ENCODE measurements at regions not wholly inside any gene's neighbourhood (a gene's known extent, or its start where the extent isn't known, plus 50 kb on each side); places are given as distances from the start of the nearest gene placed in this dataset.

- H3K27me3 ChIP-seq (ENCODE audit: insufficient read depth, low read depth): no peaks in the 10 kb centered on the region
- H4K20me1 ChIP-seq (ENCODE audit: insufficient read depth): no peaks in the 10 kb centered on the region
- H3K79me2 ChIP-seq (ENCODE audit: insufficient read depth, low read depth): no peaks in the 10 kb centered on the region
- peak overlapping the region; percentile 17; the same call in 1 of the 2 replicates for H2AFZ ChIP-seq (ENCODE audit: low read depth)
- peak overlapping the region; percentile 68 for H3K4me2 ChIP-seq
- no peak overlapping the region for H3K4me3 ChIP-seq (IDR thresholded peaks at IDR 0.05; ENCODE audit: insufficient read depth, low read depth, low read length)
- H3K36me3 ChIP-seq (ENCODE audit: insufficient read depth): no peaks in the 10 kb centered on the region
- peak overlapping the region; percentile 20; the same call in 1 of the 2 replicates for H3K9ac ChIP-seq
- H3K4me1 ChIP-seq (ENCODE audit: low read depth, poor library complexity, severe bottlenecking): peaks cover 44% of the 10 kb centered on the region
- peak overlapping the region; percentile 62 for H3K27ac ChIP-seq
- TF ChIP-seq CTCF (conservative IDR thresholded peaks at IDR 0.05; ENCODE audit: low read depth, low read length): no peak
Observed at GRCh38 chr2:174664084-174664759, 66.6 kb upstream of the WIPF1 start.

GRCh38 chr2:174663550-174663949, 65.9 kb upstream of the WIPF1 start:
- Histone ChIP-seq H3K9ac (no peak overlapping the region), H2AFZ (ENCODE audit: low read depth) (no peak overlapping the region), H3K79me2 (ENCODE audit: insufficient read depth, low read depth) (no peaks in the 10 kb centered on the region), H4K20me1 (ENCODE audit: insufficient read depth) (no peaks in the 10 kb centered on the region), H3K36me3 (ENCODE audit: insufficient read depth) (no peaks in the 10 kb centered on the region), H3K27ac (peak overlapping the region; percentile 62; the same call in 1 of the 2 replicates), H3K27me3 (ENCODE audit: insufficient read depth, low read depth) (no peaks in the 10 kb centered on the region), H3K4me1 (ENCODE audit: low read depth, poor library complexity, severe bottlenecking) (peaks cover 44% of the 10 kb centered on the region), H3K4me3 (IDR thresholded peaks at IDR 0.05; ENCODE audit: insufficient read depth, low read depth, low read length) (no peak overlapping the region), H3K4me2 (peak overlapping the region; percentile 68; the same call in 1 of the 2 replicates)
- no peak for TF ChIP-seq CTCF (conservative IDR thresholded peaks at IDR 0.05; ENCODE audit: low read depth, low read length)

GRCh38 chr2:174662859-174663258, 65.3 kb upstream of the WIPF1 start:
- Histone ChIP-seq H3K9ac (no peak overlapping the region), H3K4me3 (IDR thresholded peaks at IDR 0.05; ENCODE audit: insufficient read depth, low read depth, low read length) (no peak overlapping the region), H3K4me1 (ENCODE audit: low read depth, poor library complexity, severe bottlenecking) (peaks cover 44% of the 10 kb centered on the region), H2AFZ (ENCODE audit: low read depth) (no peak overlapping the region), H3K27ac (no peak overlapping the region), H3K36me3 (ENCODE audit: insufficient read depth) (no peaks in the 10 kb centered on the region), H3K4me2 (no peak overlapping the region), H3K79me2 (ENCODE audit: insufficient read depth, low read depth) (no peaks in the 10 kb centered on the region), H3K27me3 (ENCODE audit: insufficient read depth, low read depth) (no peaks in the 10 kb centered on the region), H4K20me1 (ENCODE audit: insufficient read depth) (no peaks in the 10 kb centered on the region)
- no peak for TF ChIP-seq CTCF (conservative IDR thresholded peaks at IDR 0.05; ENCODE audit: low read depth, low read length)

- no peaks in the 10 kb centered on the region for H4K20me1 ChIP-seq (ENCODE audit: insufficient read depth)
- H3K79me2 ChIP-seq (ENCODE audit: insufficient read depth, low read depth): no peaks in the 10 kb centered on the region
- H3K4me1 ChIP-seq (ENCODE audit: low read depth, poor library complexity, severe bottlenecking): peaks cover 41% of the 10 kb centered on the region
- no peak overlapping the region for H3K27ac ChIP-seq
- no peak overlapping the region for H3K4me2 ChIP-seq
- H3K36me3 ChIP-seq (ENCODE audit: insufficient read depth): no peaks in the 10 kb centered on the region
- no peak overlapping the region for H3K9ac ChIP-seq
- H2AFZ ChIP-seq (ENCODE audit: low read depth): no peak overlapping the region
- no peak for TF ChIP-seq CTCF (conservative IDR thresholded peaks at IDR 0.05; ENCODE audit: low read depth, low read length)
- H3K4me3 ChIP-seq (IDR thresholded peaks at IDR 0.05; ENCODE audit: insufficient read depth, low read depth, low read length): no peak overlapping the region
- no peaks in the 10 kb centered on the region for H3K27me3 ChIP-seq (ENCODE audit: insufficient read depth, low read depth)
Observed at GRCh38 chr2:174662459-174662858, 64.9 kb upstream of the WIPF1 start.

Data from KMS-11 (cell line).